ENCODE measurements at regions not wholly inside any gene's neighbourhood (a gene's known extent, or its start where the extent isn't known, plus 50 kb on each side); places are given as distances from the start of the nearest gene placed in this dataset.

- H3K4me3 ChIP-seq (ENCODE audit: low read depth, low read length), result no peak overlapping the region
- H3K36me3 ChIP-seq (ENCODE audit: control insufficient read depth in 2 of 2, insufficient read depth in 1 of 2, low read length in 2 of 2), result no peaks in the 10 kb centered on the region
- POLR2A ChIA-PET, result no interaction called here
- CTCF ChIA-PET, result interaction anchor here (1.0 kb wide), 1 partner anchor 9 kb away, joined by 4 read pairs; no protein-coding TSS in a partner anchor
- TF ChIP-seq ZNF473 (tag by site-specific recombination; IDR thresholded peaks at IDR 0.05) (no peak), ELK4 (IDR thresholded peaks at IDR 0.05; ENCODE audit: borderline replicate concordance, low read depth, low read length) (no peak), ZNF2 (tag by site-specific recombination; IDR thresholded peaks at IDR 0.05) (no peak), ZNF423 (tag by site-specific recombination; IDR thresholded peaks at IDR 0.05) (no peak), ZNF114 (tag by site-specific recombination; IDR thresholded peaks at IDR 0.05) (no peak), SP2 (tag by site-specific recombination; IDR thresholded peaks at IDR 0.05) (no peak), ZFP37 (tag by site-specific recombination; IDR thresholded peaks at IDR 0.05) (no peak), ZNF174 (tag by site-specific recombination; IDR thresholded peaks at IDR 0.05) (no peak)
- H3K9me3 ChIP-seq (ENCODE audit: control insufficient read depth, insufficient read depth, low read depth, low read length), result no peaks in the 10 kb centered on the region
- H3K4me1 ChIP-seq (ENCODE audit: control insufficient read depth, insufficient read depth, low read length), result no peaks in the 10 kb centered on the region
- H3K27ac ChIP-seq (ENCODE audit: extremely low read depth, low read depth, low read length), result no peak overlapping the region
Observed at GRCh38 chr4:136183513-136183912, 1348.8 kb downstream of the PCDH18 start.

GRCh38 chr4:136156947-136157346 lies 1375.3 kb downstream of the PCDH18 start:
- H3K27ac ChIP-seq (ENCODE audit: extremely low read depth, low read depth, low read length), result no peak overlapping the region
- no peak overlapping the region for H3K4me3 ChIP-seq (ENCODE audit: low read depth, low read length)
- H3K4me1 ChIP-seq (ENCODE audit: control insufficient read depth, insufficient read depth, low read length), result no peaks in the 10 kb centered on the region
- CTCF ChIA-PET, result no interaction called here
- H3K9me3 ChIP-seq (ENCODE audit: control insufficient read depth, insufficient read depth, low read depth, low read length), result no peaks in the 10 kb centered on the region
- POLR2A ChIA-PET, result no interaction called here
- H3K36me3 ChIP-seq (ENCODE audit: control insufficient read depth in 2 of 2, insufficient read depth in 1 of 2, low read length in 2 of 2), result no peaks in the 10 kb centered on the region
- TF ChIP-seq ZNF596 (tag by site-specific recombination; IDR thresholded peaks at IDR 0.05) (no peak), ZEB2 (tag by site-specific recombination; IDR thresholded peaks at IDR 0.05) (no peak), ZFHX2 (tag by site-specific recombination; conservative IDR thresholded peaks at IDR 0.05) (no peak), ZNF26 (tag by site-specific recombination; IDR thresholded peaks at IDR 0.05) (no peak), ZNF280C (tag by site-specific recombination; IDR thresholded peaks at IDR 0.05) (no peak)

- no peak overlapping the region for H3K27ac ChIP-seq (ENCODE audit: extremely low read depth, low read depth, low read length)
- no peaks in the 10 kb centered on the region for H3K4me1 ChIP-seq (ENCODE audit: control insufficient read depth, insufficient read depth, low read length)
- H3K9me3 ChIP-seq (ENCODE audit: control insufficient read depth, insufficient read depth, low read depth, low read length), result no peaks in the 10 kb centered on the region
- POLR2A ChIA-PET, result no interaction called here
- no peak overlapping the region for H3K4me3 ChIP-seq (ENCODE audit: low read depth, low read length)
- CTCF ChIA-PET, result no interaction called here
- no peaks in the 10 kb centered on the region for H3K36me3 ChIP-seq (ENCODE audit: control insufficient read depth in 2 of 2, insufficient read depth in 1 of 2, low read length in 2 of 2)
- TF ChIP-seq ZNF19 (tag by site-specific recombination; IDR thresholded peaks at IDR 0.05; ENCODE audit: low read depth), result no peak
- no peak for TF ChIP-seq ZNF214 (tag by site-specific recombination; IDR thresholded peaks at IDR 0.05; ENCODE audit: borderline replicate concordance)
- TF ChIP-seq IKZF3 (tag by site-specific recombination; IDR thresholded peaks at IDR 0.05), result no peak
- no peak for TF ChIP-seq YY1 (tag by site-specific recombination; IDR thresholded peaks at IDR 0.05)
- TF ChIP-seq ZNF791 (tag by site-specific recombination; IDR thresholded peaks at IDR 0.05), result no peak
- no peak for TF ChIP-seq ZNF211 (tag by site-specific recombination; IDR thresholded peaks at IDR 0.05; ENCODE audit: low read depth)
- no peak for TF ChIP-seq ZNF266 (tag by site-specific recombination; IDR thresholded peaks at IDR 0.05; ENCODE audit: low read depth)
- no peak for TF ChIP-seq ZNF837 (tag by site-specific recombination; IDR thresholded peaks at IDR 0.05)
- no peak for TF ChIP-seq OVOL3 (tag by site-specific recombination; IDR thresholded peaks at IDR 0.05)
- TF ChIP-seq ZNF449 (tag by site-specific recombination; IDR thresholded peaks at IDR 0.05), result no peak
- no peak for TF ChIP-seq ZNF23 (tag by site-specific recombination; IDR thresholded peaks at IDR 0.05; ENCODE audit: borderline replicate concordance)
- no peak for TF ChIP-seq KLF17 (tag by site-specific recombination; IDR thresholded peaks at IDR 0.05)
- no peak for TF ChIP-seq ZNF274 (IDR thresholded peaks at IDR 0.05; ENCODE audit: low read length)
- TF ChIP-seq ZNF274 (tag by site-specific recombination; IDR thresholded peaks at IDR 0.05; ENCODE audit: borderline replicate concordance), result no peak
- TF ChIP-seq ZBTB21 (tag by site-specific recombination; IDR thresholded peaks at IDR 0.05), result no peak
Observed at GRCh38 chr4:136150046-136150445, 1382.2 kb downstream of the PCDH18 start.
